ENCODE measurements at regions not wholly inside any gene's neighbourhood (a gene's known extent, or its start where the extent isn't known, plus 50 kb on each side); places are given as distances from the start of the nearest gene placed in this dataset.

DNA sequence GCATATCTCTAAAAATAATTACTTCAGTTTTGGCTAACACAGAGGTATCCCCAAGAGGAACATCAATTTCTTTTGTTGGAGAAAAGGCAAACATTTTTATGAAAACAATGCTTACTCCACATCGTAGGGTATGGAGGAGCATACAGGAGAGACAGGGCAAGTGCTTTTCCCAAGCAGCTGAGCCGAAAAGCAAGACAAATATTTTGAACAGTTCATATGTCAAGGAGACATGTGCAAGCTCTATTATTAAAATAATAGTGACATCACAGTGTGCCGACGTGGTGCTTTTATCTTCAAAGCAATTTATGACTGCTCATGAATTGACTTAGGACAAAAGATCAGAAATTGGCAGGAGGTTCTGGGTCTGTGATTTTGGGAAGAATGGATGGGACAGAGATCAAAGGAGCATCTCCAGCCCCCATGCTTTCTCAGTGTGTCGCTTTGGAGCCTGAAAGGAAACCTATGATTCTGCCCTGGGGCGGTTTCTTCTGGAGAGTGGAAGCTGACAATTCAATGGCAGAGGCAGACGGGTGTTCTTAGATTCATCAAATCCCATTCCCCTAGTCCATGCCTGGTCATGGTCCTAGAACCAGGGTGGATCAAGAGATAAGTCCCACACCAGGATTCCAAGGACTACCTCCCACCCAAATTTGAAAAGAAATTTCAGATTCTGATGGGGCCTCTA, 97.1 kb downstream of the JCAD start:
- no peak for DNase-seq (ENCODE audit: low read depth in 1 of 2, low spot score in 1 of 2)

DNA sequence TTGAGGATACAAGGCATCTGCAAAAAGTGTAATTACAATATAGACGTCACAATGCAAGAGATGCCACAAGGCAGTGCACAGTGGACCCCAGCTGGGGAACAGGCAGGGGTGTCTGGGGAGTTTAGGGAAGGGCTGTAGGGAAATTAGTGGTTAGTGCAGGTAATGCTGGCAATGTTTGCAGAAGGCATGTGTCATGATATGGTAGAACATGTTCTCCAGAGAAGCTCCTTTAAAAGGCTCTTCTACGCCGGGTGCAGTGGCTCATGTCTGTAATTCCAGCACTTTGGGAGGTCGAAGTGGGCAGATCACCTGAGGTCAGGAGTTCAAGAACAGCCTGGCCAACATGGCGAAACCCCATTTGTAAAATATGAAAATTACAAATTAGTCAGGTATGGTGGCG, 98.0 kb downstream of the JCAD start:
- DNase-seq (ENCODE audit: low read depth in 1 of 2, low spot score in 1 of 2) = no peak

DNA sequence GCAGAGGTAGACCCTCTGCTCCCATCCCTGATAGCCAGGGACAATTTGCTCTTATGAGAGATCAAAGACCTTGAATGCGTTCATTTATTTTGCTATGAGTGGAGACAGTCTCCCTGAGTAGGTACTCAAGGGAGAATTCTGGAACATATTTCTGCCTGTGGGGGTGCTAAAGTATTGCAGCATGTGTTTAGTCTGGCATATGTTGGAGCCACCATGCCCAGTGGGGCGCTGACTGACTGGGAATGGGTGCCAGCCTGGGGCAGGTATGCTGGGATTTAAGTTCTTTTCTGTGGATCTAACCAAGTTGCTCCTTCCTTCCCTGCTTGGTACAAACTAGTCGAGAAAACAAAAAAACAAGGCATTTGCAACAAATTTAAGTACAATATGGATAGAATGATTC, 99.1 kb downstream of the JCAD start:
- no peak for DNase-seq (ENCODE audit: low read depth in 1 of 2, low spot score in 1 of 2)

DNA sequence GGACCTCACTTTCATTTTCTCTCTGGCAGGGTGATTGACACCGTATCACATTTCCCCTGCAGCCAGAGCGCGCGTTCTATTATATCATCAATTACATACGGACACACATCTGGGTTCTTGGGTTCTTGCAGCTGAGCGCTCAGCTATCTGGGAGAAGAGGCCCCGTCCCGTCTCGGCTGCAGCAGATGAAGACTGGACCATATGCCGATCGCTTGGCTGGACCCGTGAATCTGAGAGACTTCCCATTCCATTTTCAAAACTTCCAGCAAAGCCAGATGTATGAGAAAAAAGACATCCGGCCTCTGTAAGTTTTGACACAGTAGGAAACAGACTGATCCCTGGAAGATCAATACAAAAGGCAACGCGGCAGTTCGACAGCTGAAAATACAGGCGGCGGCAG, 99.8 kb downstream of the JCAD start:
- DNase-seq (ENCODE audit: low read depth in 1 of 2, low spot score in 1 of 2) = no peak

DNA sequence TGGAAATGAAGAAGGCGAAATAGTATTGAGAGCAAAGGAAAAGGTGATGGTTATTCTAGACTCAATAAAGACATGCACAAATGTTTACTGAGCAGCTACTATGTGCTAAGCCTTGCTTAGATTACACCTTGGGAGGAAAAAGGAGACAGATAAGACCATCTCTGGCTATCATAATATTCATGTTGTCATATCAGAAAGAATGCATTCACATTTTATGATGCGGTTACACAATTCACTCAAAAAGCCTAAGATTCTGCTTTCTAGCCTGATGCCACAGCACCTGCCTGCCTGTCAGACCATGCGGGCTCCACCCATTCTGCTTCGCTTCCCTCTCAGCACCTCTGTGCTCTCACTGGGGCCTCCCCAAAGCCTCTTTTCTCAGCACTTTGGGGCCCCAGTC, 100.9 kb downstream of the JCAD start:
- no peak for DNase-seq (ENCODE audit: low read depth in 1 of 2, low spot score in 1 of 2)

DNA sequence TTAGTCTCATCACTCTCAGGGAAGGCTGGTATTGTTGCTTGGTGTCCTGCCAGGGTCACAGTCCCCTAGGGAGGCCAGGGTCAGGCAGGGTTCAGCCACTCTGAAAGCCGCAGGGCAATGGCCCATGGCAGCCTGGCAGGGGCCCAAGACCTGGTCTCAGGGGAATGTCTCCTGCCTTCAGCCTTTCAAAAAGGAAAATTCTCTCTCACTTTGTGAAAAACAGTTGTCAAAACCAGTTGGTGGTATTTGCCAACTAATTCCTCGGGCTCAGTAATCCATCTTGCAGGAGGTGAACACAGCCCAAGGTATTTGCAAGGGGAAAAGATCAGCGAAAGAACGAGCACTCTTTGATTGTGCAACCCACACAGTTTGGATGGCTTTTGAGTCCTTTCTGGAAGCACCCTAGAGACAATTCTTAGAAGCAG, 101.5 kb downstream of the JCAD start:
- DNase-seq (ENCODE audit: low read depth in 1 of 2, low spot score in 1 of 2) = no peak

DNA sequence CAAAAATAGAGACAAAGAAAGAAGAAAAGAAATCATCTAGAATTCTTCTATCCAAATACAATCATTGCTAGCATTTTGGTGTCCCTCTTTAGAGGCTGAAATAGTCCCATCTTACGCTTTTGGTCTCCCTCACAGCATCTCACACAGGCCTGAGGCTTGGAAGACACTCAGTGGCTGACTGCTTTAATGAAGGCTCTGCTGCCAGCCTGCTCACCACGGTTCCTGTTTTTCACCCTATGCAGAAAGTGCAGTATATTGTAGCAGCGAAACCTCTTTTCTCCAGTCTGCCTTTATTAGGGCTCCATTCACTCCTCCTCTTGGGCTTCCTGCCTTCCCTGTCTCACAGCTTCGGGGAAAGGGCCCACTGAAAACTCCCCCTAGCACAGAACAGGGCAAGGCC, 102.2 kb downstream of the JCAD start:
- DNase-seq (ENCODE audit: low read depth in 1 of 2, low spot score in 1 of 2) = no peak

DNA sequence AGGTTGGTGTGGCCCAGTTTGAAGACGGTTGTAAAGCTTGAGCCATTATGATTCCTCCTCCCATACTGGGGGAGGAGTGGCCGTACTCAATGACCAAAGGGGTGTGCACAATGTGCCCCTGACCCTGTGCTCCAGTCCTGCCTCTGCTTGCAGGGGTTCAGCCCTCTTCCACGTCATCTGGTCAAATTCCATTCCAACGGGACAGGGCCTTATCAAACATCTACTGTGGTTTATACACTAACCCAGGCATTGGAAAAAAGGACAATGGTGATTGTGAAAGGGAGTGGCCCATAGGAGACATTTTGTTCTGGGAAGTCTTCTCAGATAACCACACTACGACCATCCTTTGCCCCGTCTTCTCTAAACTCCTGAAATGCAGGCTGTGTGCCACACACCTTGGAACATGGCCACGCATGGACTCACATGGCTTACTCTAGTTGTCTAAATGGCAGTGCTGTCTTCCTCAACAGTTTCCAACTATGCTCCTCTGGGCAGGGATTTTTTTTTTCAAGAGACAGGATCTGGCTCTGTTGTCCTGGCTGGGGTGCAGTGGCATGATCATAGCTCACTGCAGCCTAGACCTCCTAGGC, 103.0 kb downstream of the JCAD start:
- no peak for DNase-seq (ENCODE audit: low read depth in 1 of 2, low spot score in 1 of 2)

DNA sequence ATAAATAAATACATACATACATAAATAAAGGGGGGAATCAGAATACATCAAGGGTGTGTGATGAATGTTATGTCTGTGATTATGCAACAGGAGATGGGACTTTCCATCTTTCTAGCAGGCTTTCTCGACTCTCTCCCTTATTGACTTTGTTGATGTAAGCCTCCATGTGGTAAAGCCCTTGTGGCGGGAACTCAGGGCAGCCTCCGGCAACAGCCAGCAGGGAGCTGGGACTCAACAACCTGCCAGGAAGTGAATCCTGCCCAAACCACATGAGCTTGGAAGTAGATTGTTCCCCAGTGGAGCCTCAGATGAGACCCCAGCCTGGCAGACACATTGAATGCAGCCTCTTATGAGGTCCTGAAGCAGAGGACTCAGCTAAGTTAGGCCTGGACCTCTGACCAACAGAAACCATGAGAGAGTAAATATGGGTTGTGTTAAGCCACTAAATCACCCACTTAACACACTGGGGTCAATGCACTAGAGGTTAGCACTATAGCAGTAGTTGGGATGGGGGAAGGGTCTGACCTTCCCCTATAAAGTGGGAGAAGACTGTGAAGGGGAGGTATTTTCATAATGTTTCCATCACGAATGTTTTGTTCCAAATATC, 104.0 kb downstream of the JCAD start:
- no peak for DNase-seq (ENCODE audit: low read depth in 1 of 2, low spot score in 1 of 2)

DNA sequence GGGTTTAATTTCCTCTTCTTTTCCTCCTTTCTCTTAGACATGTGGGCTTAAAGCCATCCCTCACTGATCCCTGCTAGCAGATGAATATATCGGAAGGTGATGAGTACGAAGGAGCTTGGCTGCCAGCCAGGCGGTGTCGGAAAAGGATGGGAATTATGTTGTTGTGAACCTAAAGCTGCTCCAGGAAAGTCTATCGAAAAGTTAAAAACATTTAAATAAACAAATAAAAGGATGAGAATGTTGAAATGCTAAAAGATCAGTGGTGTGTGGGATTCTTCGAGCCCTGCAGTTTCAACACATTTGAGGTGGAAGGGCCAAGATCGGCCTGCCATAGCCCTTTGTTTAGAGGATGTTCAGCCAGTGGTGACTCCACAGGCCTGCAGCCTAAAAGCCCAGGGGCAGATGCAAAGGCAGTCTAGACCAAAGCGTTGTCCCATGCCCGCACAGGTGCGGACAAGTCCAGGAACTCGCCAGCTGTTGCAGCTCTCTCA, 107.9 kb downstream of the JCAD start:
- DNase-seq (ENCODE audit: low read depth in 1 of 2, low spot score in 1 of 2) = no peak

DNA sequence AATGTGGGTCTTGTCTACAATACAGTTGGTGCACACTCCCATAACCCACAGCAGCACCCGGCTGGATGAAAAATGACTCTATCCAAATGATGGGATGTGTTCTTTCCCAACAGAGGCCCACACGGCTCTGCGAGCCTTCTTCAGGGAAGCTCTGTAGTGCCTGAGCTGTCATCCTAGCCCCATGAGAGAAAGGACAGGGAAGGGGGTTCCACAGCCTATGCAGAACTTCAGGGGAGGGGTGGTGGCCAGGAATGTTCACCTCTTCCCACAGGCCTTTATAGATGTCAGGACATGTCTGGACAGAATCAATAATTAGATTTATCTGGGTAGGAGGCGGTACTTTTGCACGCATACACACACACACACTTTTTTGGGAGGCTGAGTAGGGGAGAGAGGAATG, 109.0 kb downstream of the JCAD start:
- no peak for DNase-seq (ENCODE audit: low read depth in 1 of 2, low spot score in 1 of 2)

DNA sequence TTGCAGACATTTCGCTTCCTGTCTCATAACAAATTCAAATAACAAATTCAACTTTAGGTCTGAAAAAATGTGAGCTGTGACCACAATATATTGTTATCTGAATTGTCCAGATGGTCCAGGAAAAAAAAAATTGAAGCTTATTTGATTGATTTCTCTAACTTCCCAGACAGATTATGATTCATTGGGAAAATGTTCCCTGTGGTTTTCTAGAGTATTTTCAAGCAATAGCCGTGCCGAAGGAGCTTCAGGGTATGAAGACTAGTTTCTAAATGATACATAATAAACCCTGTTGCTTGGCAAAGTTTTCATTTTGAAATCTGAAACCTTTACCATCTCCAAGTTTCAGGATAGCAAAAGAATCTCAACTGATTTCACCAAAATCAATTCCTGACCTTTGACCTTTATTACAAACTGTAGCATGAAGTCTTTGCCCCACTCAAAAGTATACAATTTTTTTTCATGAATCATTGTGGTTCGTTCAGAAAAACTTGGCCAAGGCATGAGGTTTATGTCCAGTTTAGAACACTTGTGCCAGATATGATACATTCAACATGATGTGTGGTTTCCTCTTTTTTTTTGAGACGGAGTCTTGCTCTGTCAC, 109.9 kb downstream of the JCAD start:
- no peak for DNase-seq (ENCODE audit: low read depth in 1 of 2, low spot score in 1 of 2)

DNA sequence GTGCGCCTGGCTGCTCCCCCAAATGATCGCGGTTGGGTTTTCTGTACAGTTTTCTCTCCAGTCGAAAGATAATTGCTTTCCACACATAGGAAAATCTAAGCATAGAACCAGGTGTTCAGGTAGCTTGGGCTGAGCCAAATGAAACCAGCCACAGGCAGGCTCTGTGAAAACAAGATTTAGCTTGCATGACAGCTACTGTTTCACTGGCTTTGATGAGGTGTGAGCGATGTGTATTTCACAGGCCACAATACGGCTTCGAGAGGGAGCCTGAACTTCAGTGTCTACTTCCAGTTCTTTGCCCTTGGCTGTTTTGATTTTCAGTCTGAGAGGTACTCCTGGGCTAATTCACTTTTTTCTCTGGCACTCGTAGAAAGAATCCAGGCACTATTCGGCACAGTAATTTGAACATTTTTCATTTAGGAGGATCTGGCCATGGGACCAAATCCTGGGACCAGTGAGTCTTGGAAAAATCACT, 110.5 kb downstream of the JCAD start:
- DNase-seq (ENCODE audit: low read depth in 1 of 2, low spot score in 1 of 2) = no peak

DNA sequence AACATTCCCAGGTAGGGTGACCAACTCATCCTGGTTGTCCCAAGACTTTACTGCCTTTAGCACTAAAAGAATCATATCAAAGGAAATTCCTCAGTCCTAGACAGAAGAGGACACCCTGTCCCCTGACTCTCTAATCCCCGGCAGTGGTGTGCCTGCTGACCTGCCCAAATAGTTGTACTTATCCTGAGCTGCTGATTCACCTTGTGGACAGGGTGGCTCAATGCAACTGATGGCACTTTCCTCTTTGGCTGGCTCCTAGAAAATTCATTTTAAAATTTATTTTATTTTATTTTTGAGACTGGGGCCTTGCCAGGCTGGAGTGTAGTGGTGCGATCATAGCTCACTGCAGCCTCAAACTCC, 111.7 kb downstream of the JCAD start:
- DNase-seq (ENCODE audit: low read depth in 1 of 2, low spot score in 1 of 2) = no peak

DNA sequence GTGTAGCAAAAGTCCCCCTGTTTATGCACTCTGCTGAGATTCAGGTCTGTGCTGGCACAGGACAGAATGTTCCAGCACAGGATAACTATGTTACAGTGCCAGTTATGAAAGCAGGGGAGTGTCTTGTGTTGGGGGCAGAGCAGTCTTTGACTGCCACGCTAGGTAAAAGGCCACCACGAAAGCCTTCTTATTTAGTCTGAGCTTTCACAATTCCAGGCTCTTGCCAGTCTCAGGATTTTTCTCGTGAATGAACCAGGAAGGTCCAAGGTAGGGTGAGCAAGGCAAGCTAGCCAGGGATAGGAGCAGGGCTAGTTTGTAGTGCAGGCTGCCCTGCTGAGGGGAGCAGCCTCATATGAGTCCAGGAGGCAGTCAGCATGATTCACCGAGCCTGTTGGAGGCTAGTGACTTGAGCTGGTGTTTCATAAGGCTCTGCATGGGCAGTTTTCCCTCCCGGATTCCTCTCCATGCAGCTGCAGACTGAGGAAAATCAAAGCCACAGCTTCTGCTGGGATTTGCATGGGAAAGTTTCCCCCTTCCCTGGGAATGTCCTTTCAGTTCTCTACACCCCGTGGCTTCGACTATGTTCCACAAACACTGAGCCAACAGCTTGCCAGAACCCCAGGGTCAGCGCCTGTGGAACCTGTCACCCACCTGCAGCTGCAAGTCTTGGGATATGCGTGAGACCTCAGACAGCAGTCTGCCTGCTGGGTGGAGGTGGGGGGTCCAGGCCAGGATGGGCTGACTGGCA, 112.3 kb downstream of the JCAD start:
- no peak for DNase-seq (ENCODE audit: low read depth in 1 of 2, low spot score in 1 of 2)

DNA sequence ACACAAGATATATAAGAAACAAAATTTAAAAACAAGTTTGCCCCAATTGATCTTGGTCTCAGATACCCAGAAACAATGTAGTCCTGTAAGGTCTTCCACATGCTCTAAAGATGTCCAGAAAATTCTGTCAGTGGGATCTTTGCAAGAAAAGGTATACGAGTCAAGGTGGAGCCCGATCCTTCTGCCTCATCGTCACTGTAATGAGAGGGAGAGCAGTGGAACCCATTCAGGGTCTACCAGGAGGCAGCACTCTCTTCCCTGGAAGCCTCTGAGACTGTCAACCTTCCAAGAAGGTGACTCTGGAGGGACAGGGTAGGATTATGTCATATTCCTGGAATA, 112.8 kb downstream of the JCAD start:
- no peak for DNase-seq (ENCODE audit: low read depth in 1 of 2, low spot score in 1 of 2)

DNA sequence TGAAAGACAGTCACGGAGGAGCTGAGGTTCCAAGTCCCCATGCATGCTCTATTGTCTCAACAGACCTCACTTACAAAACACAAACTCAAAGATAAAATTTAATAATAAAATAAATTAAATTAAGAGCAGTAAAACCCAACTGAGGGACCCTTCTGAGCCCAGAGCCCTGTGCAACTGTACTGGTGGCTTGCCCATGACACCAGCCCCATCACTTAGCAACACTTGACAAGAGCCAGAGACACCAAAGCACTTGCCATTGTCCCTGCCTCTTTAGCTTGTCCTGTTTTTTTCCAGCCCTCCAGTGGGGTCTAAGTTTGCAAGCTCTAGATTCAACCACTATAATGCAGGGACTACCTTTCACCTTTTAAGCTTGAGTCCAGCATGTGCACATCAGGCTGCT, 117.9 kb downstream of the JCAD start:
- no peak for DNase-seq (ENCODE audit: low read depth in 1 of 2, low spot score in 1 of 2)

DNA sequence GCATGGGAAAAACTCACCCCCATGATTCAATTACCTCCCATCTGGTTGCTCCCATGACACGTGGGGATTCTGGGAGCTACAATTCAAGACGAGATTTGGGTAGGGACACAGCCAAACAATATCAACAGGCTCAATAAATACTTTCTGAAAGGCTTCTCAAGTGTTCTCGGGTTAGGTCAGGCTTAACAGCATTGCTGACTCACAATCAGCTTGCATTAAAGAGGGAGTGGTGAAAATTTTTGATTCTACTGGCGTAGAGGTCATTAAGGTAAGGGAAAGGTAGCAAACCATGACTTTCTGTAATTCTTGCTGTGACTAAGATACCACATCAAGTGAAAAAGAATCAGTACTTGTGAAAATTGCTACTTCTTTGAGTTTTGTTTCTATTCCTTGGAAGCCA, 126.4 kb downstream of the JCAD start:
- DNase-seq (ENCODE audit: low read depth in 1 of 2, low spot score in 1 of 2) = no peak

DNA sequence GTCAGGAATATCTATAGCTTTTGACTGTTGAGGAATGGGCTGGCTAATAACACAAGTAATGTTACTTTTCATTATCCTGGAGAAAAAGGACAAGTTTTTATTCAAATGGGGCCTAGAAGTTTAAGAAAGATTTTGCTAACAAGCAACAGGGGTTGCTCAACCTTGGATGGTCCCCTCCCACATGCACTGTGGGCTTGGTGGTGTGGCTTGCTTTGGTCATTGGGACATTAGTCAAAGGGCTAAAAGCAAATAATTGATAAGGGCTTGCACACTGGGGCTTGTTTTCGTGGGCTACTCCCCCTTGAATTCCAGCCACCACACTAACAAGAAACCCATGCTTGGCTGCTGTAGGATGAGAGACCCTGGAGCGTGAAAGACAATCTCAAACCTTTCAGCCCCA, 127.6 kb downstream of the JCAD start:
- DNase-seq (ENCODE audit: low read depth in 1 of 2, low spot score in 1 of 2) = no peak

DNA sequence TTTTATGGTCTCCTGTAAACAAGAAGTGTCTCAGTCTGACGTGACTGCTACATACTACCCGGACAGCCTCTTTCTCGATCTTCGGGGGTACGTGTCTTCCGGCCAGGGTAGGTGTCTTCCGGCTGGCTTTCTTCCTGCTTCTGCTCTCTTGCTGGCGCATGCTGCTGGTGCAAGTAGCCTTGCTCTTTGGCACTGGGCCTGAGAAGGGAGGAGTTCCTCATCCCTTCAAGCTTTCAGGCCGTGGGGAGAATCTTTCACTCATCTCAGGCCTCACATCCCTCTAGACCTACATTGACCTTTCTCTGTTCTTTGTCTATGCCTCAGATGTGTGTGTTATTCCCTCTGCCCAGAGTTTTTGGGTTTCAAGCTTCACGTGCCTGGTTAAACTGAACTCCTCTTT, 130.4 kb downstream of the JCAD start:
- DNase-seq (ENCODE audit: low read depth in 1 of 2, low spot score in 1 of 2) = no peak

DNA sequence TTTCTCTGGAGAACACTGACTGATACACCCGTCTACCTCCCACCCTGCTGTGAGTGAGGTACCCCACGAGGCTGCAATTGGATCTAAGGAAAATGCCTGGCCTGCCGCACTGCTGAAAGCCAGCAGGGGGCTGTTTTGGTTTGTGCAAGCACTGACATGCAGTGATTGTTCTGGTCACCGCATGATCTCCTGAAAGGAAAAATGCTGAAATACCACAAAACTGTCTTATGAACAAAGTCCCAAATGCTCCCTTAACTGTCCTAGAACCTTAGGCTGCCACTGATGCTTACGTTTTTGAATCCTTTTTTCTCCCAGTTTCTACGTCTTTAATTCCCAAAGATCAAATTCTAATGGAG, 132.7 kb downstream of the JCAD start:
- no peak for DNase-seq (ENCODE audit: low read depth in 1 of 2, low spot score in 1 of 2)
